OCI-LY3 (cell line): ENCODE measurements at regions not wholly inside any gene's neighbourhood (a gene's known extent, or its start where the extent isn't known, plus 50 kb on each side); places are given as distances from the start of the nearest gene placed in this dataset.

Experiments used
- H2AFZ ChIP-seq: fragments of 200-600, 300-600 bp; shearing (Covaris generic); 2 replicates; pipeline ENCODE4 v1.6.0; 2014; ENCODE audit warnings: antibody characterized with exemption, low read depth, low read length
- H3K27ac ChIP-seq: fragments of 200-600, 300-600 bp; sonication (generic); 2 replicates; pipeline ENCODE4 v1.5.1; 2014; ENCODE audit warnings: mild to moderate bottlenecking, low read length, moderate library complexity, mixed read lengths
- H3K27me3 ChIP-seq: fragments of 200-600, 300-600 bp; sonication (generic); 2 replicates; pipeline ENCODE4 v1.6.1; 2014; ENCODE audit warnings: low read depth, low read length, mixed read lengths
- H3K36me3 ChIP-seq: fragments of 200-600, 300-600 bp; sonication (generic); replicated peaks from 2 replicates; pipeline ENCODE3; 2014; ENCODE audit warnings: low read depth, low read length, mixed read lengths
- H3K4me1 ChIP-seq: fragments of 300-600, 200-600 bp; sonication (generic); 2 replicates; pipeline ENCODE4 v1.6.1; 2014; ENCODE audit warnings: low read length, mixed read lengths
- H3K4me2 ChIP-seq: fragments of 200-600, 300-600 bp; sonication (generic); 2 replicates; pipeline ENCODE4 v1.6.1; 2014; ENCODE audit warnings: low read length, mixed read lengths
- H3K4me3 ChIP-seq: fragments of 300-600, 200-600 bp; sonication (generic); 2 replicates; pipeline ENCODE4 v1.5.1; 2014; ENCODE audit warnings: antibody characterized with exemption, mild to moderate bottlenecking, low read length, moderate library complexity
- H3K79me2 ChIP-seq: fragments of 300-600, 200-600 bp; shearing (Covaris generic); 2 replicates; pipeline ENCODE4 v1.6.1; 2014; ENCODE audit warnings: mild to moderate bottlenecking, low read length, mixed read lengths
- H3K9ac ChIP-seq: fragments of 300-600, 200-600 bp; shearing (Covaris generic); 2 replicates; pipeline ENCODE4 v1.6.0; 2014; ENCODE audit warnings: mild to moderate bottlenecking, low read length, moderate library complexity
- H3K9me3 ChIP-seq: fragments of 200-600, 300-600 bp; shearing (Covaris generic); 2 replicates; pipeline ENCODE4 v1.6.1; 2014; ENCODE audit warnings: low read length, mixed read lengths; ENCODE audit not compliant: insufficient read depth
- H4K20me1 ChIP-seq: fragments of 200-600, 300-600 bp; sonication (generic); 2 replicates; pipeline ENCODE4 v1.6.1; 2016; ENCODE audit warnings: low read length, mixed read lengths; ENCODE audit not compliant: insufficient read depth
- CTCF ChIP-seq: fragments of 200-600, 300-600 bp; sonication (generic); IDR thresholded peaks from 2 replicates; pipeline ENCODE4 v1.5.1; 2014; ENCODE audit warnings: antibody characterized with exemption, low read length, low read depth
- EZH2phosphoT487 ChIP-seq: fragments of 200-600 bp; shearing (Covaris generic); IDR thresholded peaks from 2 replicates; pipeline ENCODE4 v1.6.1; 2018; ENCODE audit warnings: antibody characterized with exemption, mixed run types, low read depth

- no peak overlapping the region for H3K27ac ChIP-seq
- no peaks in the 10 kb centered on the region for H3K79me2 ChIP-seq
- peaks cover 8% of the 10 kb centered on the region; the same call in 1 of the 2 replicates for H3K4me1 ChIP-seq
- H3K4me2 ChIP-seq = no peak overlapping the region
- H3K36me3 ChIP-seq = no peaks in the 10 kb centered on the region
- H3K9me3 ChIP-seq = no peaks in the 10 kb centered on the region
- TF ChIP-seq CTCF (no peak), EZH2phosphoT487 (no peak)
- H2AFZ ChIP-seq = no peak overlapping the region
- H3K9ac ChIP-seq = no peak overlapping the region
- no peaks in the 10 kb centered on the region for H3K27me3 ChIP-seq
- H3K4me3 ChIP-seq = no peak overlapping the region
- no peaks in the 10 kb centered on the region for H4K20me1 ChIP-seq
Observed at GRCh38 chrX:125096870-125097269, 222.8 kb upstream of the TEX13C start.

GRCh38 chrX:125101971-125102755 lies 217.5 kb upstream of the TEX13C start:
- no peak overlapping the region for H3K4me3 ChIP-seq
- no peaks in the 10 kb centered on the region for H3K79me2 ChIP-seq
- H3K4me2 ChIP-seq = no peak overlapping the region
- no peak overlapping the region for H3K9ac ChIP-seq
- H4K20me1 ChIP-seq = no peaks in the 10 kb centered on the region
- H3K36me3 ChIP-seq = no peaks in the 10 kb centered on the region
- no peaks in the 10 kb centered on the region for H3K9me3 ChIP-seq
- H2AFZ ChIP-seq = no peak overlapping the region
- no peaks in the 10 kb centered on the region for H3K27me3 ChIP-seq
- no peak overlapping the region for H3K27ac ChIP-seq
- no peaks in the 10 kb centered on the region for H3K4me1 ChIP-seq
- TF ChIP-seq EZH2phosphoT487 (no peak), CTCF (no peak)

DNA sequence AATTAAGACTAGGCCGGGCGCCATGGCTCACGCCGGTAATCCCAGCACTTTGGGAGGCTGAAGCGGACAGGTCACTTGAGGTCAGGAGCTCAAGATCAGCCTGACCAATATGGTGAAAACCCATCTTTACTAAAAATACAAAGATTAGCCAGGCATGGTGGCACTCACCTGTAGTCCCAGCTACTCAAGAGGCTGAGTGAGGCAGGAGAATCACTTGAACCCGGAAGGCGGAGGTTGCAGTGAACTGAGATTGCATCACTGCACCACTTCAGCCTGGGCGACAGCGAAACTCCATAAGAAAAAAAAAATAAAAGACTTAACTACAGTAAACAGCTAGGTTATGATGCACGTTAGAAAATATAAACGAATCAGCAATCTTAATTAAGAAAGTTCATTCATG lies 216.0 kb upstream of the TEX13C start:
- no peaks in the 10 kb centered on the region for H3K9me3 ChIP-seq
- no peak overlapping the region for H3K9ac ChIP-seq
- TF ChIP-seq EZH2phosphoT487 (no peak), CTCF (no peak)
- no peak overlapping the region for H2AFZ ChIP-seq
- no peaks in the 10 kb centered on the region for H4K20me1 ChIP-seq
- no peaks in the 10 kb centered on the region for H3K36me3 ChIP-seq
- no peaks in the 10 kb centered on the region for H3K79me2 ChIP-seq
- no peaks in the 10 kb centered on the region for H3K27me3 ChIP-seq
- no peaks in the 10 kb centered on the region for H3K4me1 ChIP-seq
- no peak overlapping the region for H3K27ac ChIP-seq
- H3K4me2 ChIP-seq = no peak overlapping the region
- H3K4me3 ChIP-seq = no peak overlapping the region

GRCh38 chrX:125108921-125109320 lies 210.8 kb upstream of the TEX13C start:
- H3K27ac ChIP-seq = no peak overlapping the region
- no peaks in the 10 kb centered on the region for H3K27me3 ChIP-seq
- H3K4me2 ChIP-seq = no peak overlapping the region
- no peak overlapping the region for H3K9ac ChIP-seq
- H3K79me2 ChIP-seq = no peaks in the 10 kb centered on the region
- H3K36me3 ChIP-seq = no peaks in the 10 kb centered on the region
- H3K4me3 ChIP-seq = no peak overlapping the region
- no peaks in the 10 kb centered on the region for H4K20me1 ChIP-seq
- no peaks in the 10 kb centered on the region for H3K9me3 ChIP-seq
- H3K4me1 ChIP-seq = no peaks in the 10 kb centered on the region
- TF ChIP-seq CTCF (no peak), EZH2phosphoT487 (no peak)
- H2AFZ ChIP-seq = no peak overlapping the region
